Heart right ventricle (tissue), 16 donors: ENCODE measurements at regions not wholly inside any gene's neighbourhood (a gene's known extent, or its start where the extent isn't known, plus 50 kb on each side); places are given as distances from the start of the nearest gene placed in this dataset.
"Not testable (repeated sequence)": the region's sequence is repeated elsewhere in the genome, so short reads cannot be mapped to it uniquely, and the experiment has no call there.

Experiments used
- ATAC-seq, 8 donors: fragments of 200-7000 bp; cut with Tn5 transposase; one replicate each; pipeline ENCODE4 v1.9.1; 2020; ENCODE audit warnings: mild to moderate bottlenecking in 8 of 8, moderate library complexity in 8 of 8, moderate number of reproducible peaks in 1 of 8
- DNase-seq, 2 donors: peaks; one replicate each; pipeline ENCODE4 v3.0.0-alpha.2; 2020
- H3K27ac ChIP-seq, 10 donors: fragments of 200-600 bp; sonication (generic) in 2 of 10; one replicate each; pipeline versions ENCODE4 v1.5.0 to v1.8.0; 2020 to 2022; ENCODE audit warnings: mild to moderate bottlenecking in 3 of 10
- H3K27me3 ChIP-seq, 7 donors: fragments of 200-600 bp; one replicate each; pipeline ENCODE4 v1.8.0; 2021 to 2022; ENCODE audit warnings: mild to moderate bottlenecking in 2 of 7
- H3K36me3 ChIP-seq, 9 donors: fragments of 200-600 bp; sonication (generic) in 1 of 9; one replicate each; pipeline versions ENCODE4 v1.5.0 to v1.8.0; 2020 to 2022; ENCODE audit warnings: mild to moderate bottlenecking in 2 of 9
- H3K4me1 ChIP-seq, 9 donors: fragments of 200-600 bp; sonication (generic) in 1 of 9; one replicate each; pipeline versions ENCODE4 v1.5.0 to v1.8.0; 2020 to 2022; ENCODE audit warnings: mild to moderate bottlenecking in 4 of 9
- H3K4me3 ChIP-seq, 10 donors: fragments of 200-600 bp; sonication (generic) in 2 of 10; one replicate each; pipeline versions ENCODE4 v1.5.0 to v1.8.0; 2020 to 2022; ENCODE audit warnings: mild to moderate bottlenecking in 7 of 10, moderate library complexity in 2 of 10
- H3K9me3 ChIP-seq, 11 donors: fragments of 200-600 bp in 10 of 11; sonication (generic) in 2 of 11; one replicate each; pipeline versions ENCODE4 v1.5.0 to v1.8.0; 2013 to 2022; ENCODE audit warnings: mild to moderate bottlenecking in 2 of 11, control low read depth in 1 of 11, moderate library complexity in 1 of 11
- WGBS, 2 donors: extraction: QIAGEN DNeasy Blood & Tissue Kit; methylation state at CpG; one replicate each; pipeline ENCODE4 v1.1.7; 2013; ENCODE audit warnings: inconsistent platforms in 1 of 2; 5-methylcytosine and 5-hydroxymethylcytosine counted together
- intact Hi-C, 10 donors: fragments of 100-400 bp; cut with DNase I; formaldehyde crosslinking; loops; one replicate each; pipeline versions ENCODE4 v1.11.1 to v1.14.2; 2022
- TF ChIP-seq, protein P1 (sequence below), 9 donors: fragments of 200-600 bp; sonication (generic) in 2 of 9; IDR thresholded peaks; one replicate each; pipeline versions ENCODE4 v1.5.0 to v1.8.0; 2021 to 2022; ENCODE audit warnings: antibody characterized with exemption in 9 of 9, mild to moderate bottlenecking in 5 of 9, moderate library complexity in 1 of 9
- donor health status: Arrhythmogenic right ventricular cardiomyopathy.
- donor health status: ischemic (EF 13 %, LVEDD 7.1; RV severe dilation, severe dysfunction).
- donor health status: healthy with polysubstance abuse.
- donor health status: DM: no; HTN: yes; CAD: no.
- donor health status: DM: no; HTN: no; CAD: no.
- donor health status: ischemic (EF 25% LVEDD 6.9; RV normal size, moderate dysfunction).
- donor health status: ischemic (EF 25% LVEDD 5.7; RV mildly dilated, moderate dysfunction).
- donor health status: healthy.
- donor health status: DM: yes; HTN: yes; CAD: no.
- donor health status: Ischemic cardiomyopathy.
- donor health status: ischemic (EF 35%, LVEDD 5.7; RV mildly dilated, moderate dysfunction).
- donor health status: nonischemic (EF 11% LVEDD 7.7; RV severe dilation, severe dysfunction).
- donor health status: DM: yes; HTN: yes; CAD: no.
- donor health status: PGD.
- donor health status: ischemic (EF 29% LVEDD 5.4; RV normal size, mild dysfunction).
- donor health status: nonischemic (EF 23%, LVEDD 6.1; RV moderate dilation, normal function).

GRCh38 chr5:13585324-13585723 lies 359.2 kb downstream of the DNAH5 start:
- Histone ChIP-seq H3K36me3 (no peaks in the 10 kb centered on the region), H3K4me3 (no peak overlapping the region), H3K27ac (no peak overlapping the region), H3K9me3 (no peaks in the 10 kb centered on the region), H3K27me3 (no peaks in the 10 kb centered on the region), H3K4me1 (no peaks in the 10 kb centered on the region)
- intact Hi-C loops, result no loop called here
- TF ChIP-seq, protein P1, sequence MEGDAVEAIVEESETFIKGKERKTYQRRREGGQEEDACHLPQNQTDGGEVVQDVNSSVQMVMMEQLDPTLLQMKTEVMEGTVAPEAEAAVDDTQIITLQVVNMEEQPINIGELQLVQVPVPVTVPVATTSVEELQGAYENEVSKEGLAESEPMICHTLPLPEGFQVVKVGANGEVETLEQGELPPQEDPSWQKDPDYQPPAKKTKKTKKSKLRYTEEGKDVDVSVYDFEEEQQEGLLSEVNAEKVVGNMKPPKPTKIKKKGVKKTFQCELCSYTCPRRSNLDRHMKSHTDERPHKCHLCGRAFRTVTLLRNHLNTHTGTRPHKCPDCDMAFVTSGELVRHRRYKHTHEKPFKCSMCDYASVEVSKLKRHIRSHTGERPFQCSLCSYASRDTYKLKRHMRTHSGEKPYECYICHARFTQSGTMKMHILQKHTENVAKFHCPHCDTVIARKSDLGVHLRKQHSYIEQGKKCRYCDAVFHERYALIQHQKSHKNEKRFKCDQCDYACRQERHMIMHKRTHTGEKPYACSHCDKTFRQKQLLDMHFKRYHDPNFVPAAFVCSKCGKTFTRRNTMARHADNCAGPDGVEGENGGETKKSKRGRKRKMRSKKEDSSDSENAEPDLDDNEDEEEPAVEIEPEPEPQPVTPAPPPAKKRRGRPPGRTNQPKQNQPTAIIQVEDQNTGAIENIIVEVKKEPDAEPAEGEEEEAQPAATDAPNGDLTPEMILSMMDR (IDR thresholded peaks at IDR 0.05), result no peak
- no peak for ATAC-seq
- DNase-seq, result no peak
- 39 to 62% methylated on average over 2 of the region's 2 CpGs for WGBS, 2 donors

- intact Hi-C loops, result no loop called here
- WGBS, 2 donors, result 74 to 80% methylated on average over 7 of the region's 7 CpGs
- Histone ChIP-seq H3K36me3 (no peaks in the 10 kb centered on the region), H3K9me3 (no peaks in the 10 kb centered on the region), H3K4me1 (no peaks in the 10 kb centered on the region), H3K27ac (no peak overlapping the region), H3K4me3 (no peak overlapping the region), H3K27me3 (no peaks in the 10 kb centered on the region)
- ATAC-seq, result no peak
- DNase-seq, result no peak
- TF ChIP-seq, protein P1 (IDR thresholded peaks at IDR 0.05), result no peak
Observed at GRCh38 chr5:13581914-13582313, 362.6 kb downstream of the DNAH5 start.

DNA sequence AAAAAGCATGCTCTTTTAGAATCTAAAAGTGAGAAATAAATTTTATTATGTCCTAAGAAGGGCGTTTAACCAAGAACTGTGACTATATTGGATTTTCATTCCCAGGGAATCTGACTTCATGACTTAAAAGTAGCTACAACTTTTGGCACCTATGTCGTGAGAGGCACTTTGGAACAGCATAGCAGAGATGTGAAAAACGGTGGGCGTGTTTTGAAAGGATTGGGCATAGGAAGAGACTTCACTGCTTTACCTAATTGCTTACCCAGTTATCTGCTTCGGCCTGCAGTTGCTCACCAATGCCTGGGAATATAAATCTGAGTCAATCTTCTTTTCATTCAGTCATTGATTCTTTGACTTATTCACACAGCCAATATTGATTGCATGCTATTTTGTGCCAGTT lies 363.4 kb downstream of the DNAH5 start:
- Histone ChIP-seq H3K9me3 (no peaks in the 10 kb centered on the region), H3K4me1 (no peaks in the 10 kb centered on the region), H3K4me3 (no peak overlapping the region), H3K36me3 (no peaks in the 10 kb centered on the region), H3K27me3 (no peaks in the 10 kb centered on the region), H3K27ac (no peak overlapping the region)
- 57 to 65% methylated on average over 5 of the region's 5 CpGs for WGBS, 2 donors
- TF ChIP-seq, protein P1 (IDR thresholded peaks at IDR 0.05), result no peak
- ATAC-seq (no peak), DNase-seq (no peak)
- intact Hi-C loops, result no loop called here

- no peak overlapping the region for H3K4me3 ChIP-seq
- no peaks in the 10 kb centered on the region for H3K27me3 ChIP-seq
- TF ChIP-seq, protein P1 (IDR thresholded peaks at IDR 0.05), result no peak
- DNase-seq, result no peak
- H3K4me1 ChIP-seq, result no peaks in the 10 kb centered on the region
- H3K36me3 ChIP-seq, result no peaks in the 10 kb centered on the region
- no peaks in the 10 kb centered on the region for H3K9me3 ChIP-seq
- WGBS, 2 donors, result 77 to 80% methylated on average over 5 of the region's 5 CpGs
- no peak overlapping the region for H3K27ac ChIP-seq
- no peak for ATAC-seq
- intact Hi-C loops, result no loop called here
Observed at GRCh38 chr5:13580058-13580457, 364.4 kb downstream of the DNAH5 start.

- H3K4me1 ChIP-seq, H3K9me3 ChIP-seq, H3K27me3 ChIP-seq, DNase-seq, ATAC-seq, H3K36me3 ChIP-seq, intact Hi-C loops, H3K4me3 ChIP-seq, H3K27ac ChIP-seq: not testable (repeated sequence)
- 78 to 91% methylated on average over 9 of the region's 9 CpGs for WGBS, 2 donors
Observed at GRCh38 chr5:13579091-13579490, 365.4 kb downstream of the DNAH5 start.

DNA sequence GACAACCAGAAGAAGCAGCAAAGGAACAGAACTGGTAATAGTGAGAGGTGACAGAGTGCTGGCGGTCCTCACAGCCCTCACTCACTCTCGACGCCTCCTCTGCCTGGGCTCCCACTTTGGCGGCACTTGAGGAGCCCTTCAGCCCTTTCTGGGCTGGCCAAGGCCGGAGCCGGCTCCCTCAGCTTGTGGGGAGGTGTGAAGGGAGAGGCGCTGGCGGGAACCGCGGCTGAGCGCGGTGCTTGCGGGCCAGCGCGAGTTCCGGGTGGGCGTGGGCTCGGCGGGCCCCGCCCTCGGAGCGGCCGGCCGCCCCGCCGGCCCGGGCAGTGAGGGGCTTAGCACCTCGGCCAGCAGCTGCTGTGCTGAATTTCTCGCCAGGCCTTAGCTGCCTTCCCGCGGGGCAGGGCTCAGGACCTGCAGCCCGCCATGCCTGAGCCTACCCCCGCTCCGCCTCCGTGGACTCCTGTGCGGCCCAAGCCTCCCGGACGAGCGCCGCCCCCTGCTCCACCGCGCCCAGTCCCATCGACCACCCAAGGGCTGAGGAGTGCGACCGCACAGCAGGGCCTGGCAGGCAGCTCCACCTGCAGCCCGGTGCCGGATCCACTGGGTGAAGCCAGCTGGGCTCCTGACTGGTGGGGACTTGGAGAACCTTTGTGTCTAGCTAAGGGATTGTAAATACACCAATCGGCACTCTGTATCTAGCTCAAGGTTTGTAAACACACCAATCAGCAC lies 366.0 kb downstream of the DNAH5 start:
- H3K9me3 ChIP-seq, H3K4me3 ChIP-seq, DNase-seq, ATAC-seq, H3K4me1 ChIP-seq, H3K36me3 ChIP-seq, intact Hi-C loops, H3K27me3 ChIP-seq, H3K27ac ChIP-seq: not testable (repeated sequence)
- 65 to 81% methylated on average over 48 of the region's 48 CpGs for WGBS, 2 donors
